Naive B cell (primary cell): ENCODE measurements at regions not wholly inside any gene's neighbourhood (a gene's known extent, or its start where the extent isn't known, plus 50 kb on each side); places are given as distances from the start of the nearest gene placed in this dataset.

Experiments
- ATAC-seq, 2 donors: fragments of 150-1000 bp; cut with Tn5 transposase; 2 replicates each; pipeline ENCODE4 v1.10.0; 2021; ENCODE audit warnings: low read depth in 2 of 2, mild to moderate bottlenecking in 2 of 2, moderate library complexity in 2 of 2
- DNase-seq: peaks from one replicate; pipeline ENCODE4 v3.0.0; 2022
- H3K27ac Mint-ChIP-seq, 6 donors: one replicate each; pipeline ENCODE4 v1.8.0; 2020 to 2022; ENCODE audit warnings: mild to moderate bottlenecking in 6 of 6, mixed read lengths in 6 of 6, moderate library complexity in 5 of 6, inconsistent platforms in 2 of 6
- H3K27me3 Mint-ChIP-seq, 3 donors: one replicate each; pipeline ENCODE4 v1.8.0; 2021 to 2022; ENCODE audit warnings: mixed read lengths in 3 of 3, mild to moderate bottlenecking in 1 of 3
- H3K36me3 Mint-ChIP-seq, 2 donors: one replicate each; pipeline ENCODE4 v1.8.0; 2020 to 2022; ENCODE audit warnings: mixed read lengths in 2 of 2, inconsistent platforms in 1 of 2, mild to moderate bottlenecking in 1 of 2
- H3K4me1 Mint-ChIP-seq, 3 donors: one replicate each; pipeline ENCODE4 v1.8.0; 2020 to 2022; ENCODE audit warnings: mixed read lengths in 3 of 3, inconsistent platforms in 1 of 3, mild to moderate bottlenecking in 1 of 3, moderate library complexity in 1 of 3
- H3K4me3 Mint-ChIP-seq, 8 donors: one replicate each; pipeline ENCODE4 v1.8.0; 2020 to 2022; ENCODE audit warnings: mild to moderate bottlenecking in 8 of 8, mixed read lengths in 8 of 8, moderate library complexity in 8 of 8, inconsistent platforms in 2 of 8
- H3K9me3 Mint-ChIP-seq, 7 donors: one replicate each; pipeline ENCODE4 v1.8.0; 2020 to 2022; ENCODE audit warnings: mixed read lengths in 7 of 7, mild to moderate bottlenecking in 5 of 7, inconsistent platforms in 2 of 7, moderate library complexity in 1 of 7

DNA sequence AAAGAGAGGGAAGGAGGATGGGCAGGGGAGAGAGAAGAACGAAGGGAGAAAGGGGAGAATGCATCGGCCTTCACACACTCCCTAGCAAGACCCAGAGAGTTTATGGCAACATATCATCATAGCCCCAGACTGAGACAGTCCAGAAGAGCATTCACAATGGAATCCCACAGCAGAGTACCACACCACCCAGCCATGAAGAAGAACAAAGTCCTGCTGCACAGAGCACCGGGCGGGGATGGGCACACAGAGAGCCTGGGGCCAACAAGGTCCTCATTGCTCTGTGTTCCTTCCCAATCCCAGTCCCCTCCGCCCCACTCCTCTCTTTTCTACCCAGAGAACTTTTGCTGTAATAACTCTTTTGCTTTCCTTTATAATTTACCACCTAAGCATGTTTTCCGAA is 118.1 kb upstream of the TMPRSS2 start:
- Mint-ChIP-seq H3K27ac (peak overlapping the region in 1 of 6 donors; percentile 39), H3K9me3 (peaks cover 0 to 25% (median 12%) of the 10 kb centered on the region in 7 donors), H3K27me3 (peaks cover 24 to 53% (median 49%) of the 10 kb centered on the region in 3 donors), H3K4me1 (no peaks in the 10 kb centered on the region), H3K36me3 (no peaks in the 10 kb centered on the region), H3K4me3 (peak overlapping the region in 1 of 8 donors; percentile 42)
- DNase-seq (no peak), ATAC-seq (no peak)

DNA sequence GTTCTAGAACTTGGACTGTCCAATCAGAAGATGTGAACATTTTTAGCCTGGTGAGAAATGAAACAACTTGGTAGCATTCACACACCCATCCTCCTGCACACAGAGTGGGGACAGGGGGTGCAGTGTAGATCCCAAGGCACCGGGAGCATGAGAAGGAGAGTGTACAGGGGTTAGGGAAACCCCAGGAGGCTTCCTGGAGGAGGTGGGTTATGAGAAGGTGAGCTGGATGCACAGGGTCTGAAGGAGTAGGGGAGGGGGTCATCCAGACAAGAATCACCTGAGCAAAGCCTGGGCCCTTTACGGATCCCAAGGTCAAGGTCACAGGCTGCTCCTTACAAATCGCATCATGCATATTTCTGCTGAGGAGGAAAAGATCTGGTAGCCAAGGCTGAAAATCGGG is 117.5 kb upstream of the TMPRSS2 start:
- Mint-ChIP-seq H3K9me3 (peaks cover 0 to 25% (median 12%) of the 10 kb centered on the region in 7 donors), H3K27ac (no peak overlapping the region), H3K27me3 (peaks cover 24 to 53% (median 49%) of the 10 kb centered on the region in 3 donors), H3K4me3 (no peak overlapping the region), H3K4me1 (no peaks in the 10 kb centered on the region), H3K36me3 (no peaks in the 10 kb centered on the region)
- DNase-seq (no peak), ATAC-seq (no peak)

DNA sequence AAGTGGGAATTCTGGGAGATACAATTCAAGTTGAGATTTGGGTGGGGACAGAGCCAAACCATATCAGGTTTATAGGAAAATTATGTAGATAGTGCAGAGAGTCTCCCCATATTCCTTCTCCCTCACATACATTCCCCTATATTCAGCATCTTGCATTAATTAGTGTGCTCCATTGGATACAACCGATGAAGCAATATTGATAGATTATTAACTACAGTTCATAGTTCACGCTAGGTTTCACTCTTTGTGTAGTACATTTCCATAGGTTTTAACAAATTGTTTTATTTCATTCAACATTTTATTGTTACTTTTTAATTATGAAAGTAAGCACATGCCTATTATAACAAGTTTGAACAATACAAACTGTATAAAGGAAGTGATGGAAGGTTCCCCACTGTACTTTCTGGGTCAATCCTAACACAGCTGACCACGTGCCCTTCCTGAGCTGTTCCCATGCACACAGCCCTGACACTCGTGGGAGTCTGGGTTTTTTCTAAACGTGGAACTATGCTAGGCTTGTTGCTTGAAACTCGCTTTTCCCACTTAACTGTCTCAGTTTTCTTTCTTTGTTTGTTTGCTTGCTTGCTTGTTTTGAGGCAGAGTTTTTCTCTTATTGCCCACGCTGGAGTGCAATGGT is 116.8 kb upstream of the TMPRSS2 start:
- peaks cover 29 to 60% (median 53%) of the 10 kb centered on the region in 3 donors for H3K27me3 Mint-ChIP-seq
- no peak for DNase-seq
- peaks cover 0 to 25% (median 12%) of the 10 kb centered on the region in 7 donors for H3K9me3 Mint-ChIP-seq
- H3K36me3 Mint-ChIP-seq: no peaks in the 10 kb centered on the region
- H3K4me1 Mint-ChIP-seq: no peaks in the 10 kb centered on the region
- no peak overlapping the region for H3K4me3 Mint-ChIP-seq
- no peak for ATAC-seq
- no peak overlapping the region for H3K27ac Mint-ChIP-seq

DNA sequence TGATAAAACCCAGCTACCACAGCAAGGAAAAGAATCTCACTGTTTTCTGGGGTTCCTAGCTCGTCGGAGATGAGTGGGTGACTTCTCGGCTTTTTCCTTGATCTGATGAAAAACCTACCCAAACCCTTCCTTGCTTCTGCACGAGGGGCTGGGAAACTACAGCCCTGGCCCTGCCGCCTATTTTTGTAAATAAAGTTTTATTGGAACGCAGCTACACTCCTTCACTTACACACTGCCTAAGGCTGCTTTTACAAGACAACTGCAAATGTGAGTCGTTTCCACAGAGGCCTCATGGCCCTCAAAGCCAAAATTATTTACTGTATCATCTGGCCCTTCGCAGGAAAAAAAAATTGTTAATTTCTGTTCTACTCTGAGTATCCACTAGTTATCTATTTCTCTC is 116.0 kb upstream of the TMPRSS2 start:
- no peaks in the 10 kb centered on the region for H3K36me3 Mint-ChIP-seq
- H3K27ac Mint-ChIP-seq: no peak overlapping the region
- H3K9me3 Mint-ChIP-seq: peaks cover 2 to 16% (median 6%) of the 10 kb centered on the region in 7 donors
- DNase-seq: no peak
- peaks cover 26 to 66% (median 56%) of the 10 kb centered on the region in 3 donors for H3K27me3 Mint-ChIP-seq
- H3K4me3 Mint-ChIP-seq: no peak overlapping the region
- H3K4me1 Mint-ChIP-seq: no peaks in the 10 kb centered on the region
- no peak for ATAC-seq

DNA sequence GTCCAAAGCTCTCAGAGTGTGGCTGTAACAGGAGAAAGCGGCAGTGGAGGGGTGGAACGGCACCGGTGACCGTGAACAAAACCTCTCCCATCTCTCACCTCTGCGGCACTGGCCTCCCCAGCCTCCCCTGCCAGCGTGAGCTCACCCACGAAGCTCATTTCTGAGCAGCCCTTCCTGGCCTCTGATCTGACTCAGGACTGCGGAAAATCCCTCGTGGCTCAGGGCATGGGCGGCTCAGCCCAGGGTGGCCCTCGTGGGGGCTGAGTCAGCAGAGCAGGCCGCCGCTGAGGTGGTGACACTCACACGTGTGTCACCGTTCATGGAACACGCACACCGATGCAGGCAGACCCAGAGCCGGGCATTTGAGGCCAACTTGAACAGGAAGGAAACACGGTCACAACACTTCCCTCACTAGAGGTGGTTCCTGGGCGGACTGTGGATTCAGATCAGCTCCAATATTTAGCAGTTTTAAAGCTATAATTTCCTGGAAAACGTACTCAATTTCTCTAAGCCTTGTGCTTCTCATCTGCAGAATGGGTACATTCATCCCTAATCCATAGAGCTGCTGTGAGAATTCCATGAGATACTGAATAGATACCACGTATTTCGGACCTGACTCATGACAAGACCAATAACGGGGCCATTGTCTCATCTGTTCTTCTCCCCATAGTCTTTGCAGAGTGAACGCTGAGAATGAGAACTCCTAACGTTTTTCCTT is 115.0 kb upstream of the TMPRSS2 start:
- no peak overlapping the region for H3K4me3 Mint-ChIP-seq
- H3K9me3 Mint-ChIP-seq: peaks cover 2 to 13% (median 5%) of the 10 kb centered on the region in 7 donors
- H3K36me3 Mint-ChIP-seq: no peaks in the 10 kb centered on the region
- no peaks in the 10 kb centered on the region for H3K4me1 Mint-ChIP-seq
- no peak overlapping the region for H3K27ac Mint-ChIP-seq
- H3K27me3 Mint-ChIP-seq: peaks cover 25 to 57% (median 50%) of the 10 kb centered on the region in 3 donors
- ATAC-seq (no peak), DNase-seq (no peak)

DNA sequence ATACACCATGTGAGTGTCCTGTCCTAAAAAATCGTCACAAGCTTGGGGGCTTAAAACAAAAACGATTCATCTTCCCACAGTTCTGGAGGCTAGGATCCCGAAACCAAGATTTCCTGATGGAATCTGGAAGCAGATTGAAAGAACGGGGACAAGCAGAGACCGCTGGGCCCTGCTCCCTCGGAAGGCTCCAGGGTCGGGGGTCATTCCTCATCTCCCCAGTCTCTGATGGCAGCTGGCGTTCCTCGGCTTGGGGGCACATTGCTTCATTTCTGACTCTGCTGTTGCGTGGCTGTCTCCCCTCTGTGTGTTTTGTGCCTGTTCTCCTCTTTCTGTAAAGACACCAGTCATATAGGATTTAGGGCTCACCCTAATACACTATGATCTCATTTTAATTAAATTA is 114.2 kb upstream of the TMPRSS2 start:
- peak overlapping the region in 1 of 6 donors; percentile 49 for H3K27ac Mint-ChIP-seq
- H3K9me3 Mint-ChIP-seq: peaks cover 2 to 13% (median 5%) of the 10 kb centered on the region in 7 donors
- DNase-seq (no peak), ATAC-seq (no peak)
- H3K36me3 Mint-ChIP-seq: no peaks in the 10 kb centered on the region
- peaks cover 25 to 52% (median 49%) of the 10 kb centered on the region in 3 donors for H3K27me3 Mint-ChIP-seq
- H3K4me1 Mint-ChIP-seq: no peaks in the 10 kb centered on the region
- no peak overlapping the region for H3K4me3 Mint-ChIP-seq

DNA sequence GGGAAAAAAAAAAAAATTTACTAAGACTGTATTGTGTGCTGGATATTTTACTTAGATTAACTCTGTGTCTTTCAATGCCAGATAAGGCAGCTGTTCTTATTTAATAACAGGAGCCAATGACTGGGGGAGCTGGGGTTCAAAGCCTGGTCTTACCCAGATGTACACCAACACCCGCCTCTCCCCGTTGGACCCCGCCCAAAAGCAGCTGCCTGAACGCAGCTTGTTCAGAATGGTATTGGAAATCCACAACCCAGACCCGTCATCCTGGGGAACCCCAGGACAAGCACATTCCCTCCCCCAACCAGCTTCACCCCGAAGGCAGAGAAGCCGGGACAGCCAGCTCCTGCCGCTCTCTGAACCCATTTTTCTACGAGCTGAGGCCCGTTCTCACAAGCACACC is 113.6 kb upstream of the TMPRSS2 start:
- Mint-ChIP-seq H3K4me3 (no peak overlapping the region), H3K4me1 (no peaks in the 10 kb centered on the region), H3K36me3 (no peaks in the 10 kb centered on the region), H3K9me3 (peaks cover 2 to 13% (median 5%) of the 10 kb centered on the region in 7 donors), H3K27ac (no peak overlapping the region), H3K27me3 (peaks cover 25 to 52% (median 51%) of the 10 kb centered on the region in 3 donors)
- DNase-seq (no peak), ATAC-seq (no peak)

DNA sequence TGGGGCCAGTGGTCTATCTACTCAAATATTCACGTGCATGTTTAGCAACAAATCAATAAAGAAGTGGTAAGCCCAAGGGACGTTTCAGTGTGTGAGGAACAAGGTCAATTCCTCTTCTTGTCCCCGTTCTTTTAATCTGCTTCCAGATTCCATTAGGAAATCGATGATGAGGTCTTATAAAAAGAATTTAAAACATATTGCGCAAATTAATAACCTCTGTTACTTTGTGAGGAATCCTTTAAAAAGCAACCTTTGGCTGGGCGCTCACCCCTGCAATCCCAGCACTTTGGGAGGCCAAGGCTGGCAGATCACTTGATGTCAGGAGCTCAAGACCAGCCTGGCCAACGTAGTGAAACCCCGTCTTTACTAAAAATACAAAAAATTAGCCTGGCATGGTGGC is 113.0 kb upstream of the TMPRSS2 start:
- H3K4me1 Mint-ChIP-seq: no peaks in the 10 kb centered on the region
- no peak overlapping the region for H3K4me3 Mint-ChIP-seq
- no peaks in the 10 kb centered on the region for H3K36me3 Mint-ChIP-seq
- no peak overlapping the region for H3K27ac Mint-ChIP-seq
- DNase-seq (no peak), ATAC-seq (no peak)
- peaks cover 24 to 51% (median 51%) of the 10 kb centered on the region in 3 donors for H3K27me3 Mint-ChIP-seq
- peaks cover 2 to 13% (median 5%) of the 10 kb centered on the region in 7 donors for H3K9me3 Mint-ChIP-seq

DNA sequence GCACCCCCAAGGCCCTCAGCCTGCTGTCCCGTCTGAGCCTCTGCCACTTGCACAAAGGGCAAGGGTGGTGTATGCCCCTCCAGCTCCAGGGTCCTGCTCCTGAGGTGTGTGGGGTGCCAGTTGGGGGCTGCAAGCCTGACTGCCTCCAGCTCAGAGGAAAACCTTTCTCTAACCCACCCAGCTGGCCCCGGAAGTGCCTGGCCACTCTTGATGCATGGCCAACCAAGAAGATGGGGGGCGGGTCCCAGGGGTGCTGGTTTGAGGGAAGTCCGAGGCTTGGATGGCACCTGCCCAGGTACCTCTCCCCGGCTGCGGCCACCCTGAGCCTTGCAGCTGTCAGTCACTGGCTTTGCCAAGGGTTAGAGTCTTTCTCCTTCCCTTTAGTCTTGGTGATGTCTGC is 112.6 kb upstream of the TMPRSS2 start:
- H3K4me3 Mint-ChIP-seq: no peak overlapping the region
- no peaks in the 10 kb centered on the region for H3K4me1 Mint-ChIP-seq
- DNase-seq (no peak), ATAC-seq (no peak)
- H3K9me3 Mint-ChIP-seq: peaks cover 2 to 13% (median 5%) of the 10 kb centered on the region in 7 donors
- no peak overlapping the region for H3K27ac Mint-ChIP-seq
- no peaks in the 10 kb centered on the region for H3K36me3 Mint-ChIP-seq
- peaks cover 21 to 49% (median 46%) of the 10 kb centered on the region in 3 donors for H3K27me3 Mint-ChIP-seq

DNA sequence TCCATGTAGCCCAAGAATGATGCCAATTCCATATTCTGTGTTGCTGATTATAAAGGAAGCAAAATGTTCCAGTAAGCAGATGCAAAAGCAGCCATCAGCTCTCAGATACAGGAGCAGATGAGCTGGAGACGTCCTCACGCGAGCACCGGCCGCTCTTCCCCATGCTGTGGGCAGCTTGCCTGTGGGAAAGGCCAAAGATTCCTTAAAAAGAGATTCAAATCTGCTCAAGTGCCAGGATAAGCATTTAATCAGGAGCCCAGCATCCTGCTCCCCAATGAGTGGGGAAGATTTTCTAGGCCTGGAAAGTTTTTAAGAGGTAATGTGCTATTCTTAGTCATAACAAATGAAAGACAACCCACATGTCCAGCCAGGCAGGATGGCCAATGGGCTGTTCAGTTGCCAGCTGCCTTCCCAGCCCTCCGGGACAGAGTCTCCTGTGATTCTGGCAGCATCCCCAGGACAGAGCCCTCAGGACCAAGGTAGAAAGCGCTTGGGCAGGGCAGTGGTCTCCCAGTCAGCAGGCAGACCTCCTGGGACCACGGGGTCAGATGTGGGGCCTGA is 108.2 kb upstream of the TMPRSS2 start:
- Mint-ChIP-seq H3K4me3 (no peak overlapping the region), H3K27me3 (peaks cover 11 to 40% (median 39%) of the 10 kb centered on the region in 3 donors), H3K4me1 (peaks cover 0 to 5% (median 0%) of the 10 kb centered on the region in 3 donors), H3K9me3 (peaks cover 0 to 3% (median 0%) of the 10 kb centered on the region in 7 donors), H3K27ac (no peak overlapping the region), H3K36me3 (no peaks in the 10 kb centered on the region)
- DNase-seq (no peak), ATAC-seq (no peak)

DNA sequence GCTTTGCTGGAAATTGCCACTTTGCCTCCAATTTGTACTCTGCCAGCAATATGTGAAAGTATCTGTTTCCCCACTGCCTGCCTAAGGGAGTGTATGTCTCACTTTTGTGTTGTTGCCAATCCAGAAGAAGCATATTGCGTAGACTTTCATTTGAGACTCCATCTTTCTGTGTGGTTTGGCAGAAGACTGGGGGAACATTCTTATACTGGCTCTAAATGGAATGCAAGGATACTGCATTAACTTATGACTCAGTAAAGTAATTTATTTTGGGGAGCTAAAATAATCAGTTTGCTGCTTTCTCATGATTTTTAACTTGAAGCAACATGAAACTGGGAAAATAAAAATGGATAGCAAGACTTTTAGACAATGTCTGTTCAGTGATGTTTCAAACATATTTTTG is 107.7 kb upstream of the TMPRSS2 start:
- Mint-ChIP-seq H3K27ac (no peak overlapping the region), H3K27me3 (peaks cover 11 to 45% (median 44%) of the 10 kb centered on the region in 3 donors), H3K36me3 (no peaks in the 10 kb centered on the region), H3K9me3 (peaks cover 0 to 3% (median 0%) of the 10 kb centered on the region in 7 donors), H3K4me3 (no peak overlapping the region), H3K4me1 (peaks cover 0 to 5% (median 1%) of the 10 kb centered on the region in 3 donors)
- DNase-seq (no peak), ATAC-seq (no peak)

DNA sequence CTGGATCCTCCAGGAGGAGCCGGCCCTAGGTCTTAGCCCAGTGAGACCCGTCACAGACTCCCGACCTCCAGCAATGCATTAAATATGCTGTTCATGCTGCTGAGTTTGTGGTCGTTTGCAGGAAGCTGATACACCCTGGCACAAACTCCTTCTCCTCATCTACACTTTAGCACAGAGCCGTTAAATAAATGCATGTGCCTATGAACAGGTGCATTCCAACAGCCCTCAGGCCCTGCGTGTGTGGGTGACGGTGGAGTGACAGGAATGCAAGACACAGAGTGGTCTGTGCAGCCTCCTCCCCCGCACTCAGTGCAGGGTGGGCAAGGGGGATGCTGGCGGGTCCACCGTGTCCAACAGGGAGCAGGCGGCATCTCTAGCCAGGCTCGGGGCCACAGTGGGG is 106.6 kb upstream of the TMPRSS2 start:
- no peak overlapping the region for H3K27ac Mint-ChIP-seq
- peaks cover 0 to 6% (median 5%) of the 10 kb centered on the region in 3 donors for H3K4me1 Mint-ChIP-seq
- DNase-seq: no peak
- H3K27me3 Mint-ChIP-seq: peaks cover 5 to 49% (median 44%) of the 10 kb centered on the region in 3 donors
- no peak overlapping the region for H3K4me3 Mint-ChIP-seq
- no peak for ATAC-seq
- H3K9me3 Mint-ChIP-seq: peaks cover 0 to under 1% (median 0%) of the 10 kb centered on the region in 7 donors
- no peaks in the 10 kb centered on the region for H3K36me3 Mint-ChIP-seq

DNA sequence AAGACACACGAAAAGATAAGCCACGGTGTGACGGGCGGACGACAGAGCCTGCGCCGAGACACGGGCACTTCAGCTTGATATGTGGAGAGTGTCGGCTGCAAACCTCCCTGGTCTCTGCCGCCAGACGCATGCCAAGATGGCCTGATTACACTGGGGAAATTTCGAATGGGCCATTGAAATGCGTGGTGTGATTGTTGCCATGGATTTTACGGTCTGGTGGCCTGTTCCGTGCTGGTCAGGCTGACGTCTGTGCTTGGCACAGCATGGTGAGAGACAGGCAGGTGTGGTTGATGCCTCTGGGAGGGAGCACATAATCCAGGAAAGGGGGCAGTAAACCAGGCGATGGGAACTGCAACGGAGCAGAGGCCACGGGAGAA is 105.6 kb upstream of the TMPRSS2 start:
- peaks cover 0 to 6% (median 5%) of the 10 kb centered on the region in 3 donors for H3K4me1 Mint-ChIP-seq
- no peak overlapping the region for H3K4me3 Mint-ChIP-seq
- ATAC-seq: no peak
- H3K36me3 Mint-ChIP-seq: no peaks in the 10 kb centered on the region
- H3K27ac Mint-ChIP-seq: peak overlapping the region in 2 of 6 donors; percentile 33 to 52
- peaks cover 11 to 58% (median 45%) of the 10 kb centered on the region in 3 donors for H3K27me3 Mint-ChIP-seq
- DNase-seq: no peak
- H3K9me3 Mint-ChIP-seq: no peaks in the 10 kb centered on the region
